WTC11 (cell line): ENCODE measurements at regions not wholly inside any gene's neighbourhood (a gene's known extent, or its start where the extent isn't known, plus 50 kb on each side); places are given as distances from the start of the nearest gene placed in this dataset.

ENCODE experiments used
- AFF4 ChIP-seq: sonication (generic); formaldehyde crosslinking; IDR thresholded peaks from 2 replicates; pipeline ENCODE4 v1.8.1; 2023; ENCODE audit warnings: mild to moderate bottlenecking, missing genetic modification reagents, borderline replicate concordance
- ATF1 ChIP-seq: sonication (generic); formaldehyde crosslinking; IDR thresholded peaks from 2 replicates; pipeline ENCODE4 v1.8.1; 2023; ENCODE audit warnings: mild to moderate bottlenecking, moderate library complexity, missing genetic modification reagents
- ATF3 ChIP-seq: sonication (generic); formaldehyde crosslinking; conservative IDR thresholded peaks from 2 replicates; pipeline ENCODE4 v1.8.1; 2022; ENCODE audit warnings: mild to moderate bottlenecking, missing genetic modification reagents
- CTCF ChIP-seq: fragments of 200-600 bp; IDR thresholded peaks from 2 replicates; pipeline ENCODE4 v1.8.0; 2022; ENCODE audit warnings: antibody characterized with exemption
- ETV6 ChIP-seq: sonication (generic); formaldehyde crosslinking; IDR thresholded peaks from 2 replicates; pipeline ENCODE4 v1.8.1; 2022; ENCODE audit warnings: mild to moderate bottlenecking, missing genetic modification reagents
- JUN ChIP-seq: sonication (generic); formaldehyde crosslinking; IDR thresholded peaks from 2 replicates; pipeline ENCODE4 v1.8.0; 2023; ENCODE audit warnings: mild to moderate bottlenecking, missing genetic modification reagents
- NFYB ChIP-seq: sonication (generic); formaldehyde crosslinking; conservative IDR thresholded peaks from 2 replicates; pipeline ENCODE4 v1.8.0; 2022; ENCODE audit warnings: low read depth, missing genetic modification reagents
- NR1H2 ChIP-seq: sonication (generic); formaldehyde crosslinking; IDR thresholded peaks from 2 replicates; pipeline ENCODE4 v1.9.0; 2021; ENCODE audit warnings: mild to moderate bottlenecking, moderate library complexity, missing genetic modification reagents
- OVOL2 ChIP-seq: fragments of 250-450 bp; sonication (Bioruptor Pico); IDR thresholded peaks from 2 replicates; pipeline ENCODE4 v1.9.0; 2021; ENCODE audit warnings: mild to moderate bottlenecking, borderline replicate concordance
- USF1 ChIP-seq: sonication (generic); formaldehyde crosslinking; IDR thresholded peaks from 2 replicates; pipeline ENCODE4 v1.8.0; 2022; ENCODE audit warnings: mild to moderate bottlenecking, missing genetic modification reagents
- USF2 ChIP-seq: sonication (generic); formaldehyde crosslinking; IDR thresholded peaks from 2 replicates; pipeline ENCODE4 v1.8.1; 2023; ENCODE audit warnings: mild to moderate bottlenecking, missing genetic modification reagents, moderate library complexity
- ZBTB43 ChIP-seq: sonication (generic); formaldehyde crosslinking; IDR thresholded peaks from 2 replicates; pipeline ENCODE4 v1.8.1; 2023; ENCODE audit warnings: mild to moderate bottlenecking, missing genetic modification reagents
- ZNF671 ChIP-seq: fragments of 250-450 bp; sonication (Bioruptor Pico); IDR thresholded peaks from 2 replicates; pipeline ENCODE4 v1.8.0; 2021; ENCODE audit warnings: mild to moderate bottlenecking

GRCh38 chr6:91055959-91056358, 469.1 kb upstream of the MAP3K7 start:
- TF ChIP-seq JUN (CRISPR knock-in tag) (no peak), CTCF (no peak), ATF1 (CRISPR knock-in tag) (no peak), ZBTB43 (CRISPR knock-in tag) (no peak), NR1H2 (no peak), USF1 (CRISPR knock-in tag) (no peak), ETV6 (no peak), NFYB (no peak), USF2 (CRISPR knock-in tag) (no peak), OVOL2 (CRISPR knock-in tag) (no peak), ATF3 (CRISPR knock-in tag) (no peak), ZNF671 (no peak), AFF4 (CRISPR knock-in tag) (no peak)
